ENCODE measurements at regions not wholly inside any gene's neighbourhood (a gene's known extent, or its start where the extent isn't known, plus 50 kb on each side); places are given as distances from the start of the nearest gene placed in this dataset.

DNA sequence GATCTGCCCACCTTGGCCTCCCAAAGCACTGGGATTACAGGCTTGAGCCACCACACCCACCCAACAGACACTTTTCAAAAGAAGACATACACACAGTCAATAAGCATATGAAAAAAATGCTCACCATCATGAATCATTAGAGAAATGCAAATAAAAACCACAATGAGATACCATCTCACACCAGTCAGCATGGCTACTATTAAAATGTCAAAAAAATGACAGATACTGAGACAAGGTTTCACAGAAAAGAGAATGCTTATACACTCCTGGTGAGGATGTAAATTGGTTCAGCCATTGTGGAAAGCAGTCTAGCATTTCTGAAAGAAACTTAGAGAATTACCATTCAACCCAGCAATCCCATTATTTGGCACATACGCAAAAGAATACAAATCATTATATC is 1947.2 kb downstream of the SUCLG1 start:
- H3K4me3 ChIP-seq (ENCODE audit: low read depth, low read length) = no peak overlapping the region
- in situ Hi-C loops (cut with HindIII; ENCODE audit: low sequenced_read_pairs) = no loop called here
- TF ChIP-seq CTCF (IDR thresholded peaks at IDR 0.05; ENCODE audit: low read depth, low read length) = no peak
- no peak for DNase-seq (ENCODE audit: low read depth, low spot score)

DNA sequence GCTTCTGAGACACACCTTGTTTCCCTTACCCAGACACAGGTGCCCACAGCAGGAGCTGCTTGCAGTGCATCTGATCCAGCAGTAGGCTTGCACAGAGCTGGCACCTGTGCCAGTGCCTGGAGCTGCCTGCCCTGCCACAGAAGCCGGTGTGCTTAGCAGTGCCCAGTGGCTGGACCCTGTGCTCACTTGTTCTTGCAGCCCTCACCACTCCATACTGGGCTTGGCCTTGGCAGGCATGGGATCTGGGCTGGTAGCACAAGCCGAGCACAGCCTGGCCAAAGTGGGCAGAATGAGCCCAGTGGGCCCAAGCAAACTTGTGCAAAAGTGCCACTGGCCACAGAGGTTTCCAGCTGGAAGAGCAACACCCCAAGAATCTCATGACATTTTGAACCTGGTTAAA is 1950.4 kb downstream of the SUCLG1 start:
- DNase-seq (ENCODE audit: low read depth, low spot score) = no peak
- in situ Hi-C loops (cut with HindIII; ENCODE audit: low sequenced_read_pairs) = no loop called here
- no peak for TF ChIP-seq CTCF (IDR thresholded peaks at IDR 0.05; ENCODE audit: low read depth, low read length)
- no peak overlapping the region for H3K4me3 ChIP-seq (ENCODE audit: low read depth, low read length)

GRCh38 chr2:82507657-82508056 is 1951.4 kb downstream of the SUCLG1 start:
- no peak overlapping the region for H3K4me3 ChIP-seq (ENCODE audit: low read depth, low read length)
- no peak for TF ChIP-seq CTCF (IDR thresholded peaks at IDR 0.05; ENCODE audit: low read depth, low read length)
- DNase-seq (ENCODE audit: low read depth, low spot score) = no peak
- in situ Hi-C loops (cut with HindIII; ENCODE audit: low sequenced_read_pairs) = no loop called here

DNA sequence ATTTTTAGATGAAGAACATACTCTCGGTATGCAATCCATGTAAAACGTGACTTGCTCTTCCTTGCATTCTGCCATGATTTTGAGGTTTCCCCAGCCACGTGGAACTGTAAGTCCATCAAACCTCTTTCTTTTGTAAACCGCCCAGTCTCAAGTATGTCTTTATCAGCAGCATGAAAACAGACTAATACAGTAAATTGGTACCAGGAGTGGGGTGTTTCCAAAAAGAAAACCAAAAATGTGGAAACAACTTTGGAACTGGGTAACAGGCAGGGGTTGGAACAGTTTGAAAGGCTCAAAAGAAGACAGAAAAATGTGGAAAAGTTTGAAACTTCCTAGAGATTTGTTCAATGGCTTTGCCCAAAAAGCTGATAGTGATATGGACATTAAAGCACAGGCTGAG is 1957.9 kb downstream of the SUCLG1 start:
- in situ Hi-C loops (cut with HindIII; ENCODE audit: low sequenced_read_pairs) = no loop called here
- TF ChIP-seq CTCF (IDR thresholded peaks at IDR 0.05; ENCODE audit: low read depth, low read length) = no peak
- H3K4me3 ChIP-seq (ENCODE audit: low read depth, low read length) = no peak overlapping the region
- no peak for DNase-seq (ENCODE audit: low read depth, low spot score)

GRCh38 chr2:82498777-82499443 is 1960.2 kb downstream of the SUCLG1 start:
- no peak for DNase-seq (ENCODE audit: low read depth, low spot score)
- no peak for TF ChIP-seq CTCF (IDR thresholded peaks at IDR 0.05; ENCODE audit: low read depth, low read length)
- no peak overlapping the region for H3K4me3 ChIP-seq (ENCODE audit: low read depth, low read length)
- in situ Hi-C loops (cut with HindIII; ENCODE audit: low sequenced_read_pairs) = no loop called here

DNA sequence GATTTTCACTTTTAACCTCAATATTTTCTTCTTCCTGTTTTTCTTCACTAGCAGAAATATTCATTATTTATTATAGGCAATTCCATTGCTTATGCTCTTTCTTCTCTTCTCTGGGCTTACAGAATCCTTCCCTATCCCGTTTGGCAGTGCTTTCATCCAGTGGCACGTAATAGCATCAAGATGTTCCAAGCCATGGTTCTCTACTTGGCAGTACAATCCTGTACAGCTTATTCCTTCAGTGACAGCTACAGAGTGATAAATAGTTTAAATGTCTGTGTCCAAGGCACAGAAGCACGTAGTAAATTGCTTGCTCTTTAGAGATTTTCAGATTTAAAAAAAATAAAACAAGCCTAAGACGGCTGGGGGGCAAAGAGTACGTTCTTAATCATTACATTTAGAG is 1964.3 kb downstream of the SUCLG1 start:
- in situ Hi-C loops (cut with HindIII; ENCODE audit: low sequenced_read_pairs) = no loop called here
- no peak for DNase-seq (ENCODE audit: low read depth, low spot score)
- TF ChIP-seq CTCF (IDR thresholded peaks at IDR 0.05; ENCODE audit: low read depth, low read length) = no peak

More for the DNA sequence above, 1964.3 kb downstream of the SUCLG1 start:
- H3K4me3 ChIP-seq (ENCODE audit: low read depth, low read length) = no peak overlapping the region

All from astrocyte of the spinal cord (primary cell).